ENCODE measurements at regions not wholly inside any gene's neighbourhood (a gene's known extent, or its start where the extent isn't known, plus 50 kb on each side); places are given as distances from the start of the nearest gene placed in this dataset.
"Not testable (repeated sequence)": the region's sequence is repeated elsewhere in the genome, so short reads cannot be mapped to it uniquely, and the experiment has no call there.

DNA sequence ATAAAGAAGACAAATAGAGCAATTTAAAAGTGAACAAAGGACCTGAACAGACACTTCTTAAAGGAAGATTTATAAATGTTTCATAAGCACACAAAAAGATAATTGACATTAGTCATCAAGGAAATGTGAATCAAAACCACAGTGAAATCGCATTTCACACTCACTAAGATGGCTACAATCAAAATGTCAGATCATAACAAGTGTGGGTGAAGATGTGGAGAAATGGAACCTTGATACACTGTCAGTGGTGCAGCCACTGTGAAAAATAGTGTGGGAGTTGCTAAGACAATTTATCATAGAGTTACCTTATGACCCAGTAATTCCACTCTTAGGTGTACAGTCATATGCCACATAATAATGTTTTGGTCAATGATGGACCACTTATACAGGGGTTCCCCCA lies 54.5 kb upstream of the HTR4 start:
- DNase-seq = no peak

- no peak for DNase-seq
Observed at GRCh38 chr5:148711961-148712360, 57.6 kb upstream of the HTR4 start.

DNA sequence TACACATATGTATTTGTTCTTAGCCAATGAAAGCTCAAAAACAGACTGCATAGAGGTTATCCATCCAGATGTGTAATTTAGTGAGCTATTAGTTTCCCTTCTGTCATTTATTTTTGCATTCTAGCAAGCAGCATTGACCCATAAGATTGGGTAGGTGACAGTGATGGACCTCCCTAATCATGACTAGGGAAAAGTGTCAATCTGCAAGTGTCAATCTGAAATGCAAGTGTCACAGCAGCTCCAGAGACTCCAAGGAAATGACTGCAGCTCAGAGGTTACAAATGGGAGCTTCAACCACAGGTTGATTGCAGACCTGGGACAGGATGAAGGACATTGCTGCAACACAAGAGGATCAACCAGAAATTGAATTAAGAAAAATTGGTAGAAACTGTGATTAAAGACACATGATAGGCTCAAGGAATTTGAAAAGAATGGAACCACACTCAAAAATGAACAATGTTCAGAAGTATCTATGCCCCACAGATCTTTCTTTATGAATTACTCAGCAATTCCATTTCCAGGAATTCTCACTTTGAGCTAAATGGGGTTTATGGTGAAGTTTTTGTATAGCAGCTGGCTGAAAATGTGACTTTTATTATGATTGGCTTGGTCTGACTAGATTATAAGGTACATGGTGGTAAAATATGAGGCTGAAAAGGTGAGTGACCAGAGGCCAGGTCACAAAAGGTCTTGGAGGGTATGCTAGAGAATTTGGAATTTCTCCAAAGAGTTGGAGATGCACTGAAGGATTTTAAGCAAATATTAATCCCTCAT lies 59.6 kb upstream of the HTR4 start:
- DNase-seq = no peak

DNA sequence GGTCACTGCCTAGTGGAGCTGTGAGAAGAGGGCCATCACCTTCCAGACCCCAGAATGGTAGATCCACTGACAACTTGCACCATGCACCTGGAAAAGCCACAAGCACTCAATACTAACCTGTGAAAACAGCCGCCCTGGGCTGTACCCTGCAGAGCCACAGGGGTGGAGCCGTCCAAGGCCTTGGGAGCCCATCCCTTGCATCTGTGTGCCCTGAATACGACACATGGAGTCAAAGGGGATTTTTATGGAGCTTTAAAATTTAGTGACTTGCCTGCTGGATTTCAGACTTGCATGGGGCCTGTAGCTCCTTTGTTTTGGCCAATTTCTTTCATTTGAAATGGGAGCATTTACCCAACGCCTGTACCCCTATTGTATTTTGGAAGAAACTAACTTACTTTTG lies 62.4 kb upstream of the HTR4 start:
- DNase-seq = no peak

GRCh38 chr5:148717668-148718067 lies 63.3 kb upstream of the HTR4 start:
- DNase-seq = no peak

GRCh38 chr5:148719605-148720004 lies 65.3 kb upstream of the HTR4 start:
- no peak for DNase-seq

- DNase-seq = no peak
Observed at GRCh38 chr5:148720257-148720656, 65.9 kb upstream of the HTR4 start.

- no peak for DNase-seq
Observed at GRCh38 chr5:148723143-148723542, 68.8 kb upstream of the HTR4 start.

GRCh38 chr5:148725675-148726074 lies 71.3 kb upstream of the HTR4 start:
- DNase-seq = no peak

- no peak for DNase-seq
Observed at GRCh38 chr5:148729182-148729581, 74.9 kb upstream of the HTR4 start.

- DNase-seq = no peak
Observed at GRCh38 chr5:148730270-148730669, 75.9 kb upstream of the HTR4 start.

- peak; percentile 68 for DNase-seq
Observed at GRCh38 chr5:148730942-148731898, 76.9 kb upstream of the HTR4 start.

DNA sequence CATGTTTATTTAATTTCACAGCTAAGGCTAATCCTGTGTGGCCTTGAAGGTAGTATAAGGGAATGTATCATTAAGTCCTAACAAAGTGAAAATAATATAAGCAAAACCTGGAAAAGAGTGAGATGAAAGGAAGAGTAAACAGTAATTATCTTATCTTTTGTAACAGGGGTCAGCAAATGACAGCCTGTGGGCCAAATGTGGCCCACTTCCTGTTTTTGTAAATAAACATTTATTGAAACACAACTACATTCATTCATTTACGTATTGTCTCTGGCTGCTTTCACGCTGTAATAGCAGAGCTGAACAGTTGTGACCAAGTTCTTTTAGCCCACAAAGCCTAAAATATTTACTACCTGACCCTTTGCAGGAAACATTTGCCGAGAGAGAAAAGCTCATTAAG lies 78.4 kb upstream of the HTR4 start:
- no peak for DNase-seq

DNA sequence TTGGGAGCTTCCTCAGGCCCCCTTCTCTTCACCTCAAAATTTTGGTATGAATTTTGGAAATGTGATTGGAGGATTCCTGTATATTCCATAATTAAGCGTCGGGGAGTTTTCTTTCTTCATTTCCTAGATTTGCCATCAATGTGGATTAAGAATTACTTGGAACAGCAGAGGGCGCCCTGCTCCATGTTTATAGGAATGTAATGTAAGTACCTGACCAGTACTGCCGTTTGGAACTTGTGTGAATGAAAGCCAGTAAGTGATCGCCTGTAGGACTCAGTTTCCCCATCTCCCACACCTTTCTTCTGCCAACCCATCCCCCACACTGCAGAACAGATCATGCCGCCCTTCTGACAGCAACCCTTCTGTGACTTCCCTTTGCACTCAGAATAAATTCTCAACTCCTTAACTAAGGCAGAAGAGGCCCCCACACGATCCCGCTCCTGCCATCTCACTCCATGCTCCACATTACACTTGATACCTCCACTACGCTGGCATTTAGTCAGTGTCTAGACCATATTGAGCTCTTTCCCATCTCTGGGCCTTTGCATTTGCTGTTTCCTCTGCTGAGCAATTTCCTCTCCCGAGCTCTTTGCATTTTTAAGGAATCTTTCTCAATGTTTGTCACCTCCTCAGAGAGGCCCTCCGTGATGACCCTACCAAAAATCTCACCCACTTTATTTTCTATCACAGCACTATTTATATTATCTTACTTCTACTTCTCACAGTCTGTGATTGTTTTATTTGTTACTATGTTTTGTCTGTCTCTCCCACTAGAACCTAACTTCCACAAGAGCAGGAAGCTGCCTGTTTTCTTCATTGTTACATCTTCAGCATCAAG lies 79.5 kb upstream of the HTR4 start:
- peak; percentile 61 for DNase-seq

DNA sequence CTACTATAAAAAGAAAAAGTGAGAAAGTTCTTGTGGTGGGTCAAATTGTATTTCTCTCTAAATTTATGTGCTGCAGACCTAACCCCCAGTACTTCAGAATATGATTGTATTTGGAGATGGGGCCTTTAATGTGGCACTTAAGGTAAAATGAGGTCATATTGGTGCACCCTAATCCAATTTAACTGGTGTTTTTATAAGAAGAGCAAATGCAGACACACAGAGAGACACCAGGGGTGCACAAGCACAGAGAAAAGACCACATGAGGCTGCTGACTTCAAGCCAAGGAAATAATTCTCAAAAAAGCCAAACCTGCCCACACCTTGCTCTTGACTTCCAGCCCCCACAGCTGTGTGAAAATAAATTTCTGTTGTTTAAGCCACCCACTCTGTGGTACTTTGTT lies 80.2 kb upstream of the HTR4 start:
- no peak for DNase-seq

GRCh38 chr5:148735301-148735835 lies 81.0 kb upstream of the HTR4 start:
- DNase-seq = no peak

GRCh38 chr5:148739023-148739422 lies 84.7 kb upstream of the HTR4 start:
- DNase-seq = no peak

DNA sequence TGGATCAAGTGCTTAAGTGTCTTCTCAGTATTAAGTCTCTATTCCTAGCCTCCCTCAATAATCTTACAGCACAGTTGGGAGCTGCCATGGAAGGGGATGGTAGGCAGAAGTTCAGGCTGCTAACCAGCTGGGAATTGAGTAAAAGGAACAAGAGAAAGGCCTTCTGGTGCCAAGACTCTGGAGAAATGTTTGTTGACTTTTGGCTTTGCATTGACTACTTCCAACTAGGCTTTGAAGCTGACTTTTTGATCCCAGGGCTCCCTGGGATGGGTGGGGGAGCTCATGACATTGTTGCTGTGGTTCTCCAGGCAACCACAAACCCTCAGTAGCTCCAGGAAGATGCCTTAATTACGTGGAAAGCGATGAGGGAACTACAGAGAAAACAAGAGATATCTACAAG lies 85.2 kb upstream of the HTR4 start:
- no peak for DNase-seq

DNA sequence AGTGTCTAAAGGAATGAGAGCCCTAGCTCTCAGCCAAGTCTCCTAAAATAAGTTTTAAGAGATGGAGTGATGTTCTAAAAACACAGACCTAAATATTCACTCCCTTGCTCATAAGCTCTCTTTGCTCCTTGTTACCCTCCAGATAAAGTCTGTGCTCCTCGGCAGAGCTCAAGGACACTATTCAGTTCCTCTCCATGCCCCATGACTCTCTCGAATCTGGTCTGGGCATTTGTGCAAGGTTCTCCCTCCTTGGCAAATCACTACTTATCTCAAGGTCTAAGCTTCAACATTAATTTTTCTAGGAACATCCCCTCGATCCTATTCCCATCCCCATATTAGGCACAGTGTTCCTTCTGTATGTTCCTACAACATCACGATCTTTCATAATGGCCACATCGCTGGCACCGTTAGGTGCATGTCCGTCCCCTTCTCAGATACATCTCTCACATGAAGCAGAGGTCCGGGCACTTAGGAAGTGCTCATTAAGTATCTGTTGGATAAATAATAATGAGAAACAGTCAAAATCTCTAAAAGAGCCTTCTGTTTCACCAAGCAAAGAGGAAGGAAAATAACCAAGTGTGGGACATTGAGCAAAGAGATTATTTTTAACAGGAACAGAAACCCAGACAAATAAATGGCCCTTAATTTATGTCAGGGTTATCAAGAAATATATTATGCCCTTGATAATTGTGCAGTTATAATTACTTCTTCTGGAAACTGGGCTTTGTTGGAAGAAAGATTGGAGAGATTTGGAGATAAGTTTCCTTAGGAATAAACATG lies 85.9 kb upstream of the HTR4 start:
- DNase-seq = no peak

DNA sequence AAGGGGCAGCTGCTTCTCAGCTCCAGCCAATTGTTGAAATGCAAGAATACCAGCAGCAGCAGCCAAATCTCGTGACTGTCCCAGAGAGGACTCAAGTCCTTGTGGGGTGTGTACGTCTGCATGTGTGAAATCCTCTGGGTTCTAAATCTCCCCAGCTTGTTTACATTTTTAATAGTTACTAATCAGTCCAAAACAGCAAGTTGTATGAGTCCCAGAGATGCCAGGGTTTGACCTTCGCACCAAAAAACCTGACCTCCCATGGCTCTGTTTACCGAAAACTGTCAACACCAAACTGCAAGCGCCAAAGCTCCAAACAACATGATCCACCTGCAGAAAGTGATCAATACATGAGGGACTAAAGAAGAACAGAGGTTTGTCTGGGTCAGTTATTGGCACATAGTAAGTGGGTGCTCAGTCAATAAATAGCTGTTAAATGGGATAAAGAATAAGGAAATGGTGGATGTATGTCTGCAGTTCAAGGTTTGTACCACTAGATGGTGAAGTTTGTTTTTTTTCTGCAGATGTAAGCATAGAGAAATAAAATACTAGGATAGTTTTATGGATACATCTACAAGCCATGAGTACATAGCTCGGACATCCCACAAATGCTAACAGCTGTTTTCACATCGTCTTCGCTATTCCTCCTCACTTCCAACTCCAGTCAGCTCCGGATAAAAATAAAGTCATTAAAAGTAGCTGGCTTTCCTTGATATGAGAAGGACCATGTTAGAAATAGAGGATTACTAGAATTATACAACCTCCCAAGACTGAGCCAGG lies 85.3 kb upstream of the ADRB2 start:
- peak; percentile 28 for DNase-seq

DNA sequence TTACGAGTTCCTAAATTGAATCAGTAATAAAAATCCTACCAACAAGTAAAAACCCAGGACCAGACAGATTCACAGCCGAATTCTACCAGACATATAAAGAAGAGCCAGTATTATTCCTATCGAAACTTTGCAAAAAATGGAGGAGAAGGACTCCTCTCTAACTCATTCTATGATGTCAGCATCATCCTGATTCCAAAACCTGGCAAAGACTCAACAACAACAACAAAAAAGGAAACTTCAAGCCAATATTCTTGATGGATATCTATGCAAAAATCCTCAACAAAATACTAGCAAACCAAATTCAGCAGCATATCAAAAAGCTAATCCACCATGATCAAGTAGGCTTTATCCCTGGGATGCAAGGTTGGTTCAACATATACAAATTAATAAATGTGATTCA lies 84.6 kb upstream of the ADRB2 start:
- not testable (repeated sequence) for DNase-seq

Data from NCI-H1694 treated with DMSO at 0.1 percent for 48 hours (cell line).